Mammary epithelial cell (primary cell): ENCODE measurements at regions not wholly inside any gene's neighbourhood (a gene's known extent, or its start where the extent isn't known, plus 50 kb on each side); places are given as distances from the start of the nearest gene placed in this dataset.

Experiments used
- CTCF ChIP-seq, 2 donors: IDR thresholded peaks in 1 of 2; conservative IDR thresholded peaks in 1 of 2; 2 replicates each; pipeline ENCODE4 v1.5.1; 2011 to 2012; ENCODE audit warnings: inconsistent platforms in 2 of 2, low read length in 2 of 2, mild to moderate bottlenecking in 2 of 2, control low read depth in 1 of 2, low read depth in 1 of 2; ENCODE audit not compliant: insufficient read depth in 1 of 2; ENCODE audit errors: extremely low read depth in 1 of 2
- EZH2 ChIP-seq: IDR thresholded peaks from 2 replicates; pipeline ENCODE4 v1.6.1; 2012; ENCODE audit warnings: low read length, inconsistent platforms, borderline replicate concordance

GRCh38 chr10:1882728-1883127 is 145.4 kb upstream of the ADARB2 start:
- no peak for TF ChIP-seq EZH2
- TF ChIP-seq CTCF (conservative IDR thresholded peaks at IDR 0.05 in 1 of 2, IDR thresholded peaks at IDR 0.05 in 1 of 2; ENCODE audit: extremely low read depth in 1 of 2, insufficient read depth in 1 of 2, low read depth in 1 of 2, low read length in 2 of 2): no peak
